ENCODE measurements at regions not wholly inside any gene's neighbourhood (a gene's known extent, or its start where the extent isn't known, plus 50 kb on each side); places are given as distances from the start of the nearest gene placed in this dataset.

DNA sequence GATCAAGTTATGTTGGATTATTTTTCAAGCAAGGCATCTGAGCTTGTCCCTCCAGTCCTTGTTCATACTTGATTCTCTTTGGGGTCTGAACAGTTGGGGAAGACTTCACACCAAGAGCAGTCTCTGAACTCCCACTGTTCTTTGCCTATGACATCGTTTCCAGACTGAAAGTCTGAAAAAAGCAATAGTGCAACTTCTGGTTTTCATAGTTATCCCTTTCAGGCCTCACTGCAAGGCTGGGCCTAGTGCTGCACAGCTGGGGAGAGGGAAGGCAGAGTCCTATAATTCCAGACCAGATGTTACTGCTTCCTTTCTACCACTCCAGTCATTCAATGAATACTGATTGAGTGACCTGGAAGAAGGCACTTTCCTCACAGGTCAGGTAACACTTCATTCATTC is 187.1 kb upstream of the CCND2 start:
- no peaks in the 10 kb centered on the region for H3K4me1 ChIP-seq
- H3K9me3 ChIP-seq = no peaks in the 10 kb centered on the region
- no peaks in the 10 kb centered on the region for H3K27me3 ChIP-seq
- intact Hi-C loops (cut with DNase I; ENCODE audit: low total_unique reads) = no loop called here
- no peak overlapping the region for H3K27ac ChIP-seq
- DNase-seq = no peak
- TF ChIP-seq CTCF (IDR thresholded peaks at IDR 0.05) (no peak), POLR2A (IDR thresholded peaks at IDR 0.05) (no peak)
- no peak overlapping the region for H3K4me3 ChIP-seq
- no peaks in the 10 kb centered on the region for H3K36me3 ChIP-seq

DNA sequence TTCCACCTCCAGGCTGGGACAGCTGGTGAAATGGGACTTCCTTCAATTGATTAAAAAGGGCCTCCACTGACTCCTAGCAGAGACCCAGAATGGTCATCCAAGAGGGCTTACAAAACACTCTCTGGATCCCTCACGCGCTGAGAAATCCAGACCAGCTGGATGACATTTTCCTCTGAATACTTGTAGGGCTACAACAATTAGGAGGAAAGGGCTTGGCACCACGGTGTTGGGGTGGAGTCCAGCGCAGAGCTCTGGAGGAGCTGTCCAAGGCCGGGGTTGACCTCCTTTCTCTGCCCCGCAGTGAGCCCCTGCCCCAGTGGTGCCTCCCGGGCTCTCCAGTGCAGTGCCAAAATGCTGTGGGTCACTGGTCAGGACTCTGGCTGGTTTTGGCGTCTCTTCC is 189.0 kb upstream of the CCND2 start:
- Histone ChIP-seq H3K9me3 (no peaks in the 10 kb centered on the region), H3K27me3 (no peaks in the 10 kb centered on the region), H3K4me1 (no peaks in the 10 kb centered on the region), H3K27ac (no peak overlapping the region), H3K4me3 (no peak overlapping the region), H3K36me3 (no peaks in the 10 kb centered on the region)
- DNase-seq = no peak
- TF ChIP-seq POLR2A (IDR thresholded peaks at IDR 0.05) (no peak), CTCF (IDR thresholded peaks at IDR 0.05) (no peak)
- intact Hi-C loops (cut with DNase I; ENCODE audit: low total_unique reads) = no loop called here

- H3K4me1 ChIP-seq = no peaks in the 10 kb centered on the region
- H3K9me3 ChIP-seq = no peaks in the 10 kb centered on the region
- H3K27ac ChIP-seq = no peak overlapping the region
- no peak for TF ChIP-seq CTCF (IDR thresholded peaks at IDR 0.05)
- TF ChIP-seq POLR2A (IDR thresholded peaks at IDR 0.05) = no peak
- H3K36me3 ChIP-seq = no peaks in the 10 kb centered on the region
- H3K4me3 ChIP-seq = no peak overlapping the region
- intact Hi-C loops (cut with DNase I; ENCODE audit: low total_unique reads) = no loop called here
- no peak for DNase-seq
- no peaks in the 10 kb centered on the region for H3K27me3 ChIP-seq
Measured at GRCh38 chr12:4082809-4083403, 190.7 kb upstream of the CCND2 start.

GRCh38 chr12:4080213-4080612 is 193.3 kb upstream of the CCND2 start:
- no peak overlapping the region for H3K27ac ChIP-seq
- H3K27me3 ChIP-seq = no peaks in the 10 kb centered on the region
- H3K9me3 ChIP-seq = no peaks in the 10 kb centered on the region
- no peak for DNase-seq
- no peaks in the 10 kb centered on the region for H3K36me3 ChIP-seq
- no peak for TF ChIP-seq CTCF (IDR thresholded peaks at IDR 0.05)
- no peak for TF ChIP-seq POLR2A (IDR thresholded peaks at IDR 0.05)
- no peaks in the 10 kb centered on the region for H3K4me1 ChIP-seq
- H3K4me3 ChIP-seq = no peak overlapping the region
- intact Hi-C loops (cut with DNase I; ENCODE audit: low total_unique reads) = no loop called here

GRCh38 chr12:4074129-4074528 is 199.4 kb upstream of the CCND2 start:
- TF ChIP-seq POLR2A (IDR thresholded peaks at IDR 0.05) = no peak
- Histone ChIP-seq H3K27ac (no peak overlapping the region), H3K4me3 (no peak overlapping the region), H3K9me3 (no peaks in the 10 kb centered on the region), H3K36me3 (no peaks in the 10 kb centered on the region), H3K27me3 (no peaks in the 10 kb centered on the region), H3K4me1 (no peaks in the 10 kb centered on the region)
- no peak for DNase-seq
- intact Hi-C loops (cut with DNase I; ENCODE audit: low total_unique reads) = no loop called here

DNA sequence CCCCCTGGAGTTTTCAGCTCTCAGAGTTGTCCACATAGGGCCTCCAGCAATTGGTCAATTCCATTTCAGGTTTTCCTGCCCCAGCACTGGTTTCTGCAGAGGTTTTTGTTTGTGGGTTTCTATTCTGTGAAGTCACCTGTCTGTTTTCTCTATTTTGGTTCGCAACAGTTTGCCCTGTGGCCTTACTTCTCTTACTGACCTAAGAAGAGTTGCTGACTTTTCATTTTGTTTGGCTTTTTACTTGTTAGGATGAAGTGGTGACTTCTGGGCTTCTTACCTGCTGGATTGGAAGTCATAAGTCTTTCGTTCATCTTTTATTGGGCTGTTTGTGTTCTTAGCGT is 196.4 kb upstream of the PARP11 start:
- TF ChIP-seq POLR2A (IDR thresholded peaks at IDR 0.05) = no peak
- no peak for TF ChIP-seq CTCF (IDR thresholded peaks at IDR 0.05)
- H3K4me3 ChIP-seq = no peak overlapping the region
- intact Hi-C loops (cut with DNase I; ENCODE audit: low total_unique reads) = no loop called here

More for the DNA sequence above, 196.4 kb upstream of the PARP11 start:
- Histone ChIP-seq H3K27ac (no peak overlapping the region), H3K36me3 (no peaks in the 10 kb centered on the region), H3K4me1 (no peaks in the 10 kb centered on the region), H3K27me3 (no peaks in the 10 kb centered on the region), H3K9me3 (no peaks in the 10 kb centered on the region)
- no peak for DNase-seq

Measured in uterus (tissue), 3 donors.